OCI-LY7 (cell line): ENCODE measurements at regions not wholly inside any gene's neighbourhood (a gene's known extent, or its start where the extent isn't known, plus 50 kb on each side); places are given as distances from the start of the nearest gene placed in this dataset.

Experiments
- CTCF ChIP-seq: fragments of 200-600 bp; sonication (generic); conservative IDR thresholded peaks from 2 replicates; pipeline ENCODE4 v1.5.1; 2014; ENCODE audit warnings: mild to moderate bottlenecking, antibody characterized with exemption, low read length, moderate library complexity, mixed read lengths
- EZH2phosphoT487 ChIP-seq: fragments of 200-600 bp; sonication (generic); IDR thresholded peaks from 2 replicates; pipeline ENCODE4 v1.6.1; 2018; ENCODE audit warnings: low read depth, borderline replicate concordance, mild to moderate bottlenecking, mixed run types, antibody characterized with exemption, low read length, moderate library complexity, mixed read lengths

GRCh38 chr1:170840371-170840770 is 95.0 kb upstream of the MROH9 start:
- TF ChIP-seq CTCF (no peak), EZH2phosphoT487 (no peak)
